Karpas-422 (cell line): ENCODE measurements at regions not wholly inside any gene's neighbourhood (a gene's known extent, or its start where the extent isn't known, plus 50 kb on each side); places are given as distances from the start of the nearest gene placed in this dataset.

Source experiments
- DNase-seq: peaks from one replicate; pipeline ENCODE4 v3.0.0-alpha.2; 2015
- H2AFZ ChIP-seq: fragments of 200-600 bp; sonication (generic); 2 replicates; pipeline ENCODE4 v1.6.1; 2014; ENCODE audit warnings: antibody characterized with exemption, low read length, mixed read lengths
- H3K27ac ChIP-seq: fragments of 200-600 bp; sonication (generic); 2 replicates; pipeline ENCODE4 v1.5.1; 2014; ENCODE audit warnings: mild to moderate bottlenecking, low read length, moderate library complexity
- H3K27me3 ChIP-seq: fragments of 200-600 bp; sonication (generic); 2 replicates; pipeline ENCODE4 v1.6.1; 2014; ENCODE audit warnings: low read length, mixed read lengths
- H3K36me3 ChIP-seq: fragments of 200-600 bp; sonication (generic); 2 replicates; pipeline ENCODE4 v1.6.1; 2014; ENCODE audit warnings: low read length, mixed read lengths; ENCODE audit not compliant: insufficient read depth
- H3K4me1 ChIP-seq: fragments of 200-600 bp; sonication (generic); 2 replicates; pipeline ENCODE4 v1.6.1; 2014; ENCODE audit warnings: mild to moderate bottlenecking, low read length, mixed read lengths
- H3K4me2 ChIP-seq: fragments of 200-600 bp; sonication (generic); 2 replicates; pipeline ENCODE4 v1.6.1; 2014; ENCODE audit warnings: low read length, low read depth, mild to moderate bottlenecking; ENCODE audit not compliant: poor library complexity, severe bottlenecking
- H3K4me3 ChIP-seq: fragments of 200-600 bp; sonication (generic); 2 replicates; pipeline ENCODE4 v1.5.1; 2014; ENCODE audit warnings: mild to moderate bottlenecking, antibody characterized with exemption, low read length, mixed read lengths
- H3K79me2 ChIP-seq: fragments of 200-600 bp; sonication (generic); 2 replicates; pipeline ENCODE4 v1.6.1; 2014; ENCODE audit warnings: mild to moderate bottlenecking, low read length, mixed read lengths
- H3K9ac ChIP-seq: fragments of 200-600 bp; sonication (generic); 2 replicates; pipeline ENCODE4 v1.6.0; 2014; ENCODE audit warnings: low read length
- H3K9me2 ChIP-seq: fragments of 200-600 bp; sonication (generic), shearing (Covaris generic); replicated peaks from 2 replicates; pipeline ENCODE4 v1.6.0; 2014; ENCODE audit warnings: mild to moderate bottlenecking, low read length, moderate library complexity; ENCODE audit not compliant: insufficient read depth
- H3K9me3 ChIP-seq: fragments of 300-700, 200-600 bp; sonication (generic); 2 replicates; pipeline ENCODE4 v1.6.1; 2014; ENCODE audit warnings: low read length, mixed read lengths
- H4K20me1 ChIP-seq: fragments of 200-600 bp; sonication (generic); 2 replicates; pipeline ENCODE4 v1.6.1; 2014; ENCODE audit warnings: mild to moderate bottlenecking, antibody characterized with exemption, low read length, low read depth; ENCODE audit not compliant: insufficient read depth

DNA sequence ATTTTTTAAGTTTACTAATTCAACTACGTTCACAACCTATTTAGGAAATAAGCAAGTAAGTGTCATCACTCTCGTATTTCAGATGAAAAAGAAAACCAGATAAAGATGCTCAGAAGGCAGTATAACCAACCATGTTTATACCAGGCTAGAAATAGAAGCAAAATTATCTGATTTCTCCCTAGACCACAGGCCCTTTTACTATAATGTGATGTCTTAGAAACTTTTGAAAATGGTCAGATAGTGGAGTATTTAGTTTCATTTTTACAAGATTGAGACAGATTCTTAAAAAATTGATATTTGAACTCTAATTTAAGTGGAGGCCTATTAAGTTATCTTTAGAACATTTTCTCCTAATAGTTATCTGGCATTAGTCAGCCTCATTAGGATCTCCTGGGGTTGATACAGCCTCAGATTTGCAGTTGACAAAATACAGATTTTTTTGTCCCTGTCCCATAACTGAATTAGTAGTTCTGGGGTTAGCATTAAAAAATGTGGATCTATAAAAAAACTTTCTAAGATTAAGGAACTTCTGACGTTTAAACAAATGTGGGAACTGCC is 818.7 kb upstream of the PCDH9 start:
- Histone ChIP-seq H3K36me3 (no peaks in the 10 kb centered on the region), H3K79me2 (no peaks in the 10 kb centered on the region), H3K9me3 (no peaks in the 10 kb centered on the region), H3K9ac (no peak overlapping the region), H2AFZ (peak overlapping the region; percentile 47), H3K27me3 (no peaks in the 10 kb centered on the region), H4K20me1 (no peaks in the 10 kb centered on the region), H3K4me3 (no peak overlapping the region), H3K9me2 (no peaks in the 10 kb centered on the region), H3K4me2 (peak overlapping the region; percentile 28), H3K4me1 (peaks cover 8% of the 10 kb centered on the region), H3K27ac (no peak overlapping the region)
- DNase-seq: no peak

GRCh38 chr13:68047889-68048288 is 817.8 kb upstream of the PCDH9 start:
- no peaks in the 10 kb centered on the region for H3K36me3 ChIP-seq
- no peak overlapping the region for H3K9ac ChIP-seq
- no peak overlapping the region for H3K4me2 ChIP-seq
- DNase-seq: no peak
- H3K27me3 ChIP-seq: no peaks in the 10 kb centered on the region
- H3K79me2 ChIP-seq: no peaks in the 10 kb centered on the region
- H3K9me2 ChIP-seq: no peaks in the 10 kb centered on the region
- no peak overlapping the region for H2AFZ ChIP-seq
- H4K20me1 ChIP-seq: no peaks in the 10 kb centered on the region
- H3K4me3 ChIP-seq: no peak overlapping the region
- H3K4me1 ChIP-seq: peaks cover 8% of the 10 kb centered on the region
- no peak overlapping the region for H3K27ac ChIP-seq
- no peaks in the 10 kb centered on the region for H3K9me3 ChIP-seq

GRCh38 chr13:68046903-68047302 is 816.8 kb upstream of the PCDH9 start:
- no peak for DNase-seq
- H2AFZ ChIP-seq: 0 out of 2 replicates have a peak overlapping the region, but pooled peaks have one; percentile 30
- H4K20me1 ChIP-seq: no peaks in the 10 kb centered on the region
- H3K79me2 ChIP-seq: no peaks in the 10 kb centered on the region
- H3K4me1 ChIP-seq: peaks cover 8% of the 10 kb centered on the region
- H3K4me3 ChIP-seq: no peak overlapping the region
- H3K27ac ChIP-seq: no peak overlapping the region
- no peaks in the 10 kb centered on the region for H3K9me3 ChIP-seq
- no peaks in the 10 kb centered on the region for H3K36me3 ChIP-seq
- no peak overlapping the region for H3K4me2 ChIP-seq
- H3K9ac ChIP-seq: no peak overlapping the region
- no peaks in the 10 kb centered on the region for H3K9me2 ChIP-seq
- H3K27me3 ChIP-seq: no peaks in the 10 kb centered on the region

- no peaks in the 10 kb centered on the region for H3K27me3 ChIP-seq
- no peaks in the 10 kb centered on the region for H3K9me2 ChIP-seq
- no peaks in the 10 kb centered on the region for H3K9me3 ChIP-seq
- no peak overlapping the region for H2AFZ ChIP-seq
- H3K4me3 ChIP-seq: no peak overlapping the region
- H3K4me1 ChIP-seq: no peaks in the 10 kb centered on the region
- no peaks in the 10 kb centered on the region for H3K36me3 ChIP-seq
- DNase-seq: no peak
- H3K27ac ChIP-seq: no peak overlapping the region
- H3K9ac ChIP-seq: no peak overlapping the region
- H3K4me2 ChIP-seq: no peak overlapping the region
- no peaks in the 10 kb centered on the region for H4K20me1 ChIP-seq
- H3K79me2 ChIP-seq: no peaks in the 10 kb centered on the region
Measured at GRCh38 chr13:68030152-68030809, 800.1 kb upstream of the PCDH9 start.

DNA sequence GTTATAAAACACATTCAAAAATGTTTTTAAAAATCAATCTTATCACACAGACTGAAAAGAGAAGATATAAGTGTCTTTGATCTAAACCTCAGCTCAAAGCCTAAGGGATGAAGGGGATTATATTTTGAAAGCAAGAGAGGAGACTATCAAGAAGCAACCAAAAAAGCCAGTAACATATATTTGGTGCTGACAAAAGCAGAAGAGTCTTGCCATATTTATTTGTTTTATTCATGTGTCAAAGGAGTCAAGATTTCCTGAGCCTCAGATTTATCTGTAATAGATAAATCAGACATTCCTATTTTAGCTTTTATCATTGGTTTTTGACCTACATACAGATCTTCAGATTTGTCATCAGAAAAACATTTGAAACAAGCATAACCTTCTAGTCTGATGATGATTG is 798.6 kb upstream of the PCDH9 start:
- Histone ChIP-seq H3K4me1 (no peaks in the 10 kb centered on the region), H3K36me3 (no peaks in the 10 kb centered on the region)
- DNase-seq: no peak

GRCh38 chr13:68027306-68027705 is 797.2 kb upstream of the PCDH9 start:
- no peaks in the 10 kb centered on the region for H3K4me1 ChIP-seq
- H4K20me1 ChIP-seq: no peaks in the 10 kb centered on the region
- no peaks in the 10 kb centered on the region for H3K9me2 ChIP-seq
- H3K27me3 ChIP-seq: no peaks in the 10 kb centered on the region
- no peak overlapping the region for H2AFZ ChIP-seq
- no peak overlapping the region for H3K4me3 ChIP-seq
- H3K9me3 ChIP-seq: peaks cover 6% of the 10 kb centered on the region
- no peaks in the 10 kb centered on the region for H3K79me2 ChIP-seq
- no peaks in the 10 kb centered on the region for H3K36me3 ChIP-seq
- no peak overlapping the region for H3K27ac ChIP-seq
- H3K9ac ChIP-seq: no peak overlapping the region
- no peak for DNase-seq
- no peak overlapping the region for H3K4me2 ChIP-seq

More for the DNA sequence above, 798.6 kb upstream of the PCDH9 start:
- Histone ChIP-seq H2AFZ (no peak overlapping the region), H3K79me2 (no peaks in the 10 kb centered on the region), H3K27me3 (no peaks in the 10 kb centered on the region), H3K9me2 (no peaks in the 10 kb centered on the region), H3K4me3 (no peak overlapping the region), H4K20me1 (no peaks in the 10 kb centered on the region), H3K9me3 (no peaks in the 10 kb centered on the region; the same call in 1 of the 2 replicates), H3K27ac (no peak overlapping the region), H3K4me2 (no peak overlapping the region), H3K9ac (no peak overlapping the region)

GRCh38 chr13:68026077-68026476 is 795.9 kb upstream of the PCDH9 start:
- no peak overlapping the region for H3K9ac ChIP-seq
- H3K4me3 ChIP-seq: no peak overlapping the region
- no peak overlapping the region for H3K27ac ChIP-seq
- no peaks in the 10 kb centered on the region for H3K9me2 ChIP-seq
- peaks cover 9% of the 10 kb centered on the region for H3K9me3 ChIP-seq
- H3K4me1 ChIP-seq: no peaks in the 10 kb centered on the region
- no peak for DNase-seq
- H3K4me2 ChIP-seq: no peak overlapping the region
- no peak overlapping the region for H2AFZ ChIP-seq
- no peaks in the 10 kb centered on the region for H3K79me2 ChIP-seq
- H4K20me1 ChIP-seq: no peaks in the 10 kb centered on the region
- H3K36me3 ChIP-seq: no peaks in the 10 kb centered on the region
- H3K27me3 ChIP-seq: no peaks in the 10 kb centered on the region

GRCh38 chr13:68025604-68026003 is 795.5 kb upstream of the PCDH9 start:
- Histone ChIP-seq H3K79me2 (no peaks in the 10 kb centered on the region), H3K9ac (no peak overlapping the region), H3K9me2 (no peaks in the 10 kb centered on the region), H3K27ac (no peak overlapping the region), H4K20me1 (no peaks in the 10 kb centered on the region), H3K4me1 (no peaks in the 10 kb centered on the region), H3K36me3 (no peaks in the 10 kb centered on the region), H3K27me3 (no peaks in the 10 kb centered on the region), H3K4me2 (no peak overlapping the region), H2AFZ (no peak overlapping the region), H3K9me3 (peaks cover 9% of the 10 kb centered on the region), H3K4me3 (no peak overlapping the region)
- DNase-seq: no peak
